ENCODE measurements at regions not wholly inside any gene's neighbourhood (a gene's known extent, or its start where the extent isn't known, plus 50 kb on each side); places are given as distances from the start of the nearest gene placed in this dataset.

GRCh38 chr1:193831465-193831864 is 645.1 kb upstream of the B3GALT2 start:
- Histone ChIP-seq H3K4me3 (ENCODE audit: low read depth, low read length, poor library complexity, severe bottlenecking) (no peak overlapping the region), H3K9me2 (ENCODE audit: low read depth, low read length) (no peaks in the 10 kb centered on the region), H3F3A (ENCODE audit: insufficient read depth, low read length) (no peaks in the 10 kb centered on the region), H2AFZ (ENCODE audit: low read length) (no peak overlapping the region), H3K9me3 (ENCODE audit: low read length) (peaks cover 7% of the 10 kb centered on the region), H3K27me3 (ENCODE audit: insufficient read depth, low read length) (no peaks in the 10 kb centered on the region), H4K20me1 (ENCODE audit: insufficient read depth, low read length) (no peaks in the 10 kb centered on the region), H3K4me2 (ENCODE audit: low read length) (no peak overlapping the region), H3K27ac (ENCODE audit: low read depth, low read length, poor library complexity, severe bottlenecking) (no peak overlapping the region), H3K4me1 (ENCODE audit: insufficient read depth, low read length, severe bottlenecking) (no peaks in the 10 kb centered on the region), H3K9ac (ENCODE audit: low read length) (no peak overlapping the region), H3K79me2 (ENCODE audit: insufficient read depth, low read length) (no peaks in the 10 kb centered on the region), H3K36me3 (ENCODE audit: insufficient read depth, low read length) (no peaks in the 10 kb centered on the region)
- TF ChIP-seq, protein P1, sequence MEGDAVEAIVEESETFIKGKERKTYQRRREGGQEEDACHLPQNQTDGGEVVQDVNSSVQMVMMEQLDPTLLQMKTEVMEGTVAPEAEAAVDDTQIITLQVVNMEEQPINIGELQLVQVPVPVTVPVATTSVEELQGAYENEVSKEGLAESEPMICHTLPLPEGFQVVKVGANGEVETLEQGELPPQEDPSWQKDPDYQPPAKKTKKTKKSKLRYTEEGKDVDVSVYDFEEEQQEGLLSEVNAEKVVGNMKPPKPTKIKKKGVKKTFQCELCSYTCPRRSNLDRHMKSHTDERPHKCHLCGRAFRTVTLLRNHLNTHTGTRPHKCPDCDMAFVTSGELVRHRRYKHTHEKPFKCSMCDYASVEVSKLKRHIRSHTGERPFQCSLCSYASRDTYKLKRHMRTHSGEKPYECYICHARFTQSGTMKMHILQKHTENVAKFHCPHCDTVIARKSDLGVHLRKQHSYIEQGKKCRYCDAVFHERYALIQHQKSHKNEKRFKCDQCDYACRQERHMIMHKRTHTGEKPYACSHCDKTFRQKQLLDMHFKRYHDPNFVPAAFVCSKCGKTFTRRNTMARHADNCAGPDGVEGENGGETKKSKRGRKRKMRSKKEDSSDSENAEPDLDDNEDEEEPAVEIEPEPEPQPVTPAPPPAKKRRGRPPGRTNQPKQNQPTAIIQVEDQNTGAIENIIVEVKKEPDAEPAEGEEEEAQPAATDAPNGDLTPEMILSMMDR (IDR thresholded peaks at IDR 0.05; ENCODE audit: low read length), result no peak
- TF ChIP-seq EZH2 (IDR thresholded peaks at IDR 0.05; ENCODE audit: borderline replicate concordance, low read length), result no peak

GRCh38 chr1:193827516-193827915 is 641.1 kb upstream of the B3GALT2 start:
- Histone ChIP-seq H3K9me3 (ENCODE audit: low read length) (peaks cover 9% of the 10 kb centered on the region), H3K9ac (ENCODE audit: low read length) (no peak overlapping the region), H4K20me1 (ENCODE audit: insufficient read depth, low read length) (no peaks in the 10 kb centered on the region), H2AFZ (ENCODE audit: low read length) (no peak overlapping the region), H3K79me2 (ENCODE audit: insufficient read depth, low read length) (no peaks in the 10 kb centered on the region), H3K9me2 (ENCODE audit: low read depth, low read length) (no peaks in the 10 kb centered on the region), H3K27me3 (ENCODE audit: insufficient read depth, low read length) (no peaks in the 10 kb centered on the region), H3K27ac (ENCODE audit: low read depth, low read length, poor library complexity, severe bottlenecking) (no peak overlapping the region), H3K4me3 (ENCODE audit: low read depth, low read length, poor library complexity, severe bottlenecking) (no peak overlapping the region), H3K4me1 (ENCODE audit: insufficient read depth, low read length, severe bottlenecking) (no peaks in the 10 kb centered on the region), H3K36me3 (ENCODE audit: insufficient read depth, low read length) (no peaks in the 10 kb centered on the region), H3K4me2 (ENCODE audit: low read length) (no peak overlapping the region), H3F3A (ENCODE audit: insufficient read depth, low read length) (no peaks in the 10 kb centered on the region)
- no peak for TF ChIP-seq EZH2 (IDR thresholded peaks at IDR 0.05; ENCODE audit: borderline replicate concordance, low read length)
- TF ChIP-seq, protein P1 (IDR thresholded peaks at IDR 0.05; ENCODE audit: low read length), result no peak

GRCh38 chr1:193819376-193819775 is 633.0 kb upstream of the B3GALT2 start:
- Histone ChIP-seq H3K9me2 (ENCODE audit: low read depth, low read length) (no peaks in the 10 kb centered on the region), H3K4me2 (ENCODE audit: low read length) (no peak overlapping the region), H3K36me3 (ENCODE audit: insufficient read depth, low read length) (no peaks in the 10 kb centered on the region), H3K27me3 (ENCODE audit: insufficient read depth, low read length) (no peaks in the 10 kb centered on the region), H3K4me1 (ENCODE audit: insufficient read depth, low read length, severe bottlenecking) (no peaks in the 10 kb centered on the region), H3K9ac (ENCODE audit: low read length) (no peak overlapping the region), H2AFZ (ENCODE audit: low read length) (no peak overlapping the region), H3F3A (ENCODE audit: insufficient read depth, low read length) (no peaks in the 10 kb centered on the region), H3K9me3 (ENCODE audit: low read length) (0 out of 2 replicates have a peak, but pooled peaks cover 4% of the 10 kb centered on the region), H4K20me1 (ENCODE audit: insufficient read depth, low read length) (no peaks in the 10 kb centered on the region), H3K4me3 (ENCODE audit: low read depth, low read length, poor library complexity, severe bottlenecking) (no peak overlapping the region), H3K79me2 (ENCODE audit: insufficient read depth, low read length) (no peaks in the 10 kb centered on the region), H3K27ac (ENCODE audit: low read depth, low read length, poor library complexity, severe bottlenecking) (no peak overlapping the region)
- no peak for TF ChIP-seq EZH2 (IDR thresholded peaks at IDR 0.05; ENCODE audit: borderline replicate concordance, low read length)
- TF ChIP-seq, protein P1 (IDR thresholded peaks at IDR 0.05; ENCODE audit: low read length), result no peak
